NCI-H748 treated with DMSO at 0.1 percent for 48 hours (cell line): ENCODE measurements at regions not wholly inside any gene's neighbourhood (a gene's known extent, or its start where the extent isn't known, plus 50 kb on each side); places are given as distances from the start of the nearest gene placed in this dataset.

Source experiments
- DNase-seq: peaks from one replicate; lab custom pipeline; 2025; lab: John Stamatoyannopoulos, UW

GRCh38 chr7:31171984-31172383, 119.9 kb downstream of the ADCYAP1R1 start:
- no peak for DNase-seq

GRCh38 chr7:31171216-31171785, 119.2 kb downstream of the ADCYAP1R1 start:
- DNase-seq, result no peak
